Spinal cord (tissue), 9 donors: ENCODE measurements at regions not wholly inside any gene's neighbourhood (a gene's known extent, or its start where the extent isn't known, plus 50 kb on each side); places are given as distances from the start of the nearest gene placed in this dataset.
"Not testable (repeated sequence)": the region's sequence is repeated elsewhere in the genome, so short reads cannot be mapped to it uniquely, and the experiment has no call there.

Experiments
- DNase-seq, 6 donors: peaks; one replicate each; pipeline versions ENCODE4 v3.0.0 to v3.0.0-alpha.2; 2013 to 2015; ENCODE audit warnings: low spot score in 6 of 6, low read depth in 4 of 6
- H3K27ac ChIP-seq: one replicate; pipeline ENCODE4 v1.5.1; 2013; ENCODE audit warnings: low read depth, low read length, control low read depth
- H3K27me3 ChIP-seq: one replicate; pipeline ENCODE4 v1.6.1; 2013; ENCODE audit warnings: low read length; ENCODE audit not compliant: control insufficient read depth, insufficient read depth
- H3K36me3 ChIP-seq: one replicate; pipeline ENCODE4 v1.6.1; 2013; ENCODE audit warnings: low read length; ENCODE audit not compliant: control insufficient read depth, insufficient read depth
- H3K4me1 ChIP-seq: one replicate; pipeline ENCODE4 v1.6.1; 2013; ENCODE audit warnings: low read length; ENCODE audit not compliant: control insufficient read depth, insufficient read depth
- H3K4me3 ChIP-seq: one replicate; pipeline ENCODE4 v1.5.1; 2013; ENCODE audit warnings: low read depth, low read length, control low read depth
- H3K9me3 ChIP-seq: one replicate; pipeline ENCODE4 v1.6.1; 2013; ENCODE audit warnings: low read length; ENCODE audit not compliant: control insufficient read depth, insufficient read depth
- WGBS: methylation state at CpG from one replicate; pipeline ENCODE4 v1.1.5; 2013; ENCODE audit warnings: missing lambda C conversion rate; ENCODE audit not compliant: insufficient coverage; 5-methylcytosine and 5-hydroxymethylcytosine counted together
- donor health status: healthy.

DNA sequence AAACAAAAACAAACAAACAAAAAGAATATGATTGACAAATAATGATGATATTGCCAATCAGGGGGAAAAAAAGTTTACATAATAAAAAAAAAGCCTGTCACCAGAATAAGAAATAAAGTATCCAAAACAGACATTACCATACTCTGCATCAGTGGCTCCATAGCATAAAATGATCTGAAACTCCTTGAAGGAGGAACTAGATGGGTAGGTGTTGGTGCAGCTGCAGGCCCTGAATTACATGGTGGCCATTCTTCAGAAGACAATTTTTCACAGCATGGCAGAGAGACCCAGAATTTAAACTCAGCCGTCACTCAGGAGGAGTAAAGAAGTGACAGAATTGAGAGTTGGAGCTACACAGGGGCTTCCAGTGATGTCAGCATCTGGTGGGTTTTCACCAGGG lies 60.2 kb downstream of the GLUL start:
- Histone ChIP-seq H3K9me3 (no peaks in the 10 kb centered on the region), H3K36me3 (no peaks in the 10 kb centered on the region), H3K27ac (no peak overlapping the region), H3K4me3 (no peak overlapping the region), H3K4me1 (no peaks in the 10 kb centered on the region), H3K27me3 (no peaks in the 10 kb centered on the region)
- DNase-seq, result no peak
- WGBS, result no CpG with 5 or more reads among the region's 1 CpG

DNA sequence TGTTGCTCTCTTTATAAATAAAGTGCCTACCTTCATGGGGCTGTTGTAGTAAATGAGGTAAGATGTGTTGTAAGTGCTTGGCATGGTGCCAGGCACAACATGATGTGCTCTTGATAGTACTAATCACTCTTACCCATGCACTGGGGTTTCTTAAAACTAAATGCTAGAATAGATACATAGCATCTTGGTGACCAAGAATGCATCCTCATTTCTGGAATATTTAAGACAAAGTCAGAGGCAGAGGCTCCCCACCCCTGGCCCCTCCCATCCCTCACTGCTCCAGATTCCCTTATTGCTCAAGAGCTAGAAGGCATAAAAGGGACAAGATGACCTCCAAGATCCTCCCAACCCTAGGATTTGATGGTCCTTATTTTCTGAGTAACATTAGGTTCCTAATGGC lies 61.3 kb downstream of the GLUL start:
- no peak overlapping the region for H3K4me3 ChIP-seq
- no peaks in the 10 kb centered on the region for H3K4me1 ChIP-seq
- no peaks in the 10 kb centered on the region for H3K27me3 ChIP-seq
- H3K9me3 ChIP-seq, result no peaks in the 10 kb centered on the region
- H3K27ac ChIP-seq, result peak overlapping the region; percentile 40
- DNase-seq, result peak in 1 of 6 donors; percentile 16
- no peaks in the 10 kb centered on the region for H3K36me3 ChIP-seq

DNA sequence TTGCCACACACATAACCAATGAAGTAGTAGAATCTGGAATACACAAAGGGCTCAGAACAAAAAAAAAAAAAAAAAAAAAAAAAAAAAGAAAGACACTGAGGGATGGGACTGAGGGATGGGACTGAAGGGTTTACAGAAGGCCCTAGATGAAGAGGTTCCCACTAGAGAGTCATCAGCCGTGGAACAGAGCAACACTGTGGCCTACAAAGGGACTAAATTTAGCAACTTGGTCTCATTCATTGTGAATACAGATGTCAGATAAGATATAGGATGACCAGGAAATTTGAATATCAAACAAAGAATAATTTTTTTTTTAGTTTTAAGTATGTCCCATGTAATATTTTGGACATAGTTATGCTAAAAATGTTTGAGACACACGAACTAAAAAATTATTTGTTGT lies 62.1 kb downstream of the GLUL start:
- no peak for DNase-seq
- Histone ChIP-seq H3K4me3 (no peak overlapping the region), H3K4me1 (no peaks in the 10 kb centered on the region), H3K27ac (no peak overlapping the region), H3K9me3 (no peaks in the 10 kb centered on the region), H3K36me3 (no peaks in the 10 kb centered on the region), H3K27me3 (no peaks in the 10 kb centered on the region)
- WGBS, result 75% methylated on average over 1 of the region's 2 CpGs

DNA sequence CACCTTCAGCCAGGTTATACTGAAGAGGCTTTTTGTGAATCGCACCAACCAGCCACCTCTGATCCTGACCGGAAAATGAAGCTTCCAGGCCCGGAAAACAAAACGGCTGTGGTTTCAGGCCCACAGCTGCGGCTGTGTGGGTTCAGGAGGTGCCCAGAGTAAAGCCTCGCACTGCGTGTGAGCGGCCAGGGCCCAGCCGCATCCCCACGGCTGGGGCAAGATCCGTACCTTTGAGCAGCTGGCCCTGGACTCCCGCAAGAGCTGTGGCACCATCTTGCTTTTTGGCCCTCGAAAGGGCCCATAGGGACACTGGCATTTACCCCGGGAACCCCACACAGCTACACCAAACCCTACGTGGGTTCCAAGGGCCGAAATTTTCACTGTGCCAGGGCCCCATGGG lies 63.0 kb downstream of the GLUL start:
- H3K27me3 ChIP-seq, result no peaks in the 10 kb centered on the region
- no peak overlapping the region for H3K27ac ChIP-seq
- H3K4me3 ChIP-seq, result no peak overlapping the region
- 96% methylated on average over 16 of the region's 16 CpGs for WGBS
- no peak for DNase-seq
- H3K36me3 ChIP-seq, result no peaks in the 10 kb centered on the region
- H3K9me3 ChIP-seq, result no peaks in the 10 kb centered on the region
- no peaks in the 10 kb centered on the region for H3K4me1 ChIP-seq

DNA sequence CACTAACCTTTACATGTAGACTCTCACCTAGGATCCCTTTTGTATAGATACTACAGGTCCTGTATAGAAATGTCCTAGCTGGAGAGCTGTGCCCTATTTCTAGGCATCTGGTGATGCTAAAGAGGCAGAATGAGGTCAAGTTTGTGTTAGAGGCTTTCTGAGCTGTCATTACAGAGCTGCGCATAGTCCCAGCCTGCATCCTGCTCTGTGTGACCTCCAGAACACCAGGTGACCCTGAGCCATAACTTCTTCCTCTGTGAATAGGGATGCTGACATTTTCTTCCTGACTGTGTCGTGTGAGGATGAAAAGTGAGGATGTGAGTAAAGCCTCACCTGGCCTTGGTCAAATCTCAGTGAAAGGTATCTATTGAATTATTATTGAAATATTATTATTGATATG lies 66.3 kb downstream of the GLUL start:
- H3K27ac ChIP-seq, result no peak overlapping the region
- no peaks in the 10 kb centered on the region for H3K4me1 ChIP-seq
- no peaks in the 10 kb centered on the region for H3K9me3 ChIP-seq
- no peak overlapping the region for H3K4me3 ChIP-seq
- WGBS, result 100% methylated on average over 1 of the region's 2 CpGs
- no peaks in the 10 kb centered on the region for H3K36me3 ChIP-seq
- H3K27me3 ChIP-seq, result no peaks in the 10 kb centered on the region
- DNase-seq, result no peak

DNA sequence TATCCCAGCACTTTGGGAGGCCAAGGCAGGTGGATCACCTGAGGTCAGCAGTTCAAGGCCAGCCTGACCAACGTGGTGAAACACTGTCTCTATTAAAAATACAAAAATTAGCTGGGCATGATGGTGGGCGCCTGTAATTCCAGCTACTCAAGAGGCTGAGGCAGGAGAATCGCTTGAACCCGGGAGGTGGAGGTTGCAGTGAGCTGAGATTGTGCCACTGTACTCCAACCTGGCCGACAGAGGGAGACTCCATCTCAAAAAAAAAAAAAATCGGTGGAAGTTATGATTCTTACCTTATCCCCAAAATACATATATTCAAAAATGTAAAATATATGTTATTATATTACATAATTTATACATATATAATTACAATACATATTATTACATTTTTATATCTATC lies 70.1 kb downstream of the GLUL start:
- WGBS, result 89% methylated on average over 3 of the region's 6 CpGs
- not testable (repeated sequence) for H3K27me3 ChIP-seq, H3K27ac ChIP-seq, DNase-seq, H3K36me3 ChIP-seq, H3K4me1 ChIP-seq, H3K4me3 ChIP-seq, H3K9me3 ChIP-seq

DNA sequence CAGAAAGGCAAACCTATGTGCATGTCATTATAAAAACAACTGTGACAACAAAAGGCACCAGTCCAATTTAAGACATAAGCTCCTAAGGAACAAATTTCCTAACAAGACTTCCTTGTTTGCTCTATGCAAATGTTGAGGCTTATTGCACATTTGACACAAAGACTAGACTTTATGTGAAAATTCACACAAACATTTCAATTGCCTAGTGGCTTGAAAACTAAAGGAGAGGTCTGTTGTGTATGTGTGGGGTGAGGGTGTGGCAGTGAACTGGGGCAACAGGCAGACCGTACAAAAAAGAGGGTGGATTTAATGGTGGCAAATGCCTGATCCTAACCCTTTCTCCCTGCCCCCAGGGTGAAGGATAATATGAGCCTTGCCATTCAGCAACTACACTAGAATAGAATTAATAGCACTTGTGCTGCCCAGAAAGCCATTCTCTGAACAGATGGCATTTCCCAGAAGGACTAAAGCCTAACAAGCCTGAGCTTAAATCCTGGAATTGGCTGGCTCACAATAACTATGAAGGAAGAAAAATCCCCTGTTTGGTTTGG lies 73.9 kb downstream of the GLUL start:
- Histone ChIP-seq H3K9me3 (no peaks in the 10 kb centered on the region), H3K4me1 (no peaks in the 10 kb centered on the region), H3K27ac (peak overlapping the region; percentile 30), H3K4me3 (no peak overlapping the region), H3K27me3 (no peaks in the 10 kb centered on the region), H3K36me3 (no peaks in the 10 kb centered on the region)
- WGBS, result no CpG with 5 or more reads among the region's 1 CpG
- peak in 4 of 6 donors; percentile 41 to 92 (median 72) for DNase-seq

DNA sequence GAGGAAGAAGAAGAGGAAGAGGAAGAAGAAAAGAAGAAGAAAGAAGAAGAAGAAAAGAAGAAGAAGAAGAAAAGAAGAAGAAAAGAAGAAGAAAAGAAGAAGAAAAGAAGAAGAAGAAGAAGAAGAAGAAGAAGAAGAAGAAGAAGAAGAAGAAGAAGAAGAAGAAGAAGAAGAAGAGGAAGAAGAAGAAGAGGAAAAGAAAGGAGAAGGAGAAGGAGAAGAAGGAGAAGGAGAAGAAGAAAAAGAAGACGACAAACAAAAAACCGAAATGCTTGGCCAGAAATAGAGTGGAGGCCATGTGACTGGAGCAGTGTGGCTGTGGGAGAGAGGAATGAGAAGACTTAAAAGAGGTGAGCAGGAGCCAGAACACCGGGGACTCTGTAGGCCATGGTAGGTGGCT lies 75.1 kb downstream of the GLUL start:
- not testable (repeated sequence) for H3K9me3 ChIP-seq, H3K36me3 ChIP-seq, DNase-seq, H3K27me3 ChIP-seq, H3K27ac ChIP-seq, H3K4me1 ChIP-seq, H3K4me3 ChIP-seq
- 88% methylated on average over 3 of the region's 3 CpGs for WGBS

DNA sequence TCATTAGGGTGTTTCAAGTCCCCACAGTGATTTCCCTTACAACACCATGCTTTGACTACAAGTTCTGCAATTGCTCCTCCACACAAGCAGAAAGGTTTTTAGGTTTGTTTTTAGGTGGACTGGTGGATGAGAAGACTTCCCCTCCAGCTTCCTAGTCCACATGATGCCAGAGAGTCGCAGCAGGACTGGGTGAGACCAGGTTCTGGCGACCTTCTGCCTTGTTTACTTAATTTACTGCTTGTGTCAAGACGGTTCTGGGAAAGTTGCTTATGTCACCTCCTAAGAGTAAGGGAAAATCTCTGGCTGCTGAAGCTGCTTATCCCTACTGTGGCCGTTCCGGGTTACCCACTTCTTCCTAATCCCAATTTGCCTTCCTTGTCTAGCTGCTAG lies 76.4 kb downstream of the GLUL start:
- H3K27me3 ChIP-seq, result no peaks in the 10 kb centered on the region
- H3K36me3 ChIP-seq, result no peaks in the 10 kb centered on the region
- H3K4me1 ChIP-seq, result no peaks in the 10 kb centered on the region
- H3K9me3 ChIP-seq, result no peaks in the 10 kb centered on the region
- no peak for DNase-seq
- H3K4me3 ChIP-seq, result no peak overlapping the region
- 73% methylated on average over 2 of the region's 5 CpGs for WGBS
- H3K27ac ChIP-seq, result no peak overlapping the region

DNA sequence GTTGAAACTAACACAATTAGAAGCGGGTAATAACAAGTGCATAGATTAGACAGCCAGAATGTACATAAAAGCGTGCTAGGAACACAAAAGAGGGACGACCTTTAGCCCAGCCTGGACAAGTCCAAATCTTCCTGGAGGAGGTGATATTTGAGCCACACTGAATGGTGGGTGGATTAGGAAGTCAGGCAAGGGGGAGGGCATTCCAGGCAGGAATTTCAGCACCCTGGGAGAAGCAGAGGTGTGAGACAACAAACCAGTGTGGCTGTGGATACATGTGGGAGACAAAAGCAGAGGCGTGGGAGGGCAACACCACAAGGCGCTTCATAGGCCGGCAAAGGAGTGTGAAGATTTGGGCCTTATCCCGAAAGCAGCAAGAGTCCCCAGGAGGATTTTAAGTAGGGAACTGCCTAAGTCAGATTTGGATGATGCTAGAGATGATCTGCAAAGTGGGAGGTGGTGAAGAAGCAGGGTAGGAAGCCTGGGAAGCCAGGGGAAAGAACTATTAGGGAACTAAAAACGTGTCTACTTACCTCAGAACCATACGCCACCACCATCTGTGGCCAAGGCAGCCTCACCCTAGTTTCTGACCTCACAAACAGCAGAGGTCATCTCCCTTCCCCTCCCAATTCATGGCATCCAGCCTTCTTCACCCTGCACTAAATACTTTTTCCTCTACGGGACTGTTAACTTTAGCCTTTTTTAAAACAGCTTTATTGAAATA lies 81.8 kb downstream of the GLUL start:
- WGBS, result 70% methylated on average over 9 of the region's 10 CpGs
- no peak overlapping the region for H3K27ac ChIP-seq

More for the DNA sequence above, 81.8 kb downstream of the GLUL start:
- Histone ChIP-seq H3K9me3 (no peaks in the 10 kb centered on the region), H3K4me3 (no peak overlapping the region), H3K36me3 (no peaks in the 10 kb centered on the region), H3K27me3 (no peaks in the 10 kb centered on the region), H3K4me1 (no peaks in the 10 kb centered on the region)
- no peak for DNase-seq
